Thyroid gland (tissue), 4 donors: ENCODE measurements at regions not wholly inside any gene's neighbourhood (a gene's known extent, or its start where the extent isn't known, plus 50 kb on each side); places are given as distances from the start of the nearest gene placed in this dataset.
"Not testable (repeated sequence)": the region's sequence is repeated elsewhere in the genome, so short reads cannot be mapped to it uniquely, and the experiment has no call there.

ENCODE experiments used
- CTCF ChIP-seq, 6 experiments: fragments of 200-600 bp in 3 of 6; fragments of 450-650 bp in 3 of 6; sonication (generic) in 3 of 6; IDR thresholded peaks; one replicate each; pipeline ENCODE4 v1.5.1; 2016 to 2019; ENCODE audit warnings: antibody characterized with exemption in 6 of 6, mild to moderate bottlenecking in 2 of 6, inconsistent platforms in 1 of 6, moderate library complexity in 1 of 6
- POLR2A ChIP-seq, 2 donors: fragments of 450-650 bp; IDR thresholded peaks; one replicate each; pipeline ENCODE4 v1.6.1; 2017; ENCODE audit warnings: antibody characterized with exemption in 2 of 2, mild to moderate bottlenecking in 2 of 2, moderate library complexity in 1 of 2

GRCh38 chr2:91476936-91477246, 2785.4 kb downstream of the RPIA start:
- TF ChIP-seq CTCF, POLR2A (IDR thresholded peaks at IDR 0.05): not testable (repeated sequence)
